Immature natural killer cell (primary cell): ENCODE measurements at regions not wholly inside any gene's neighbourhood (a gene's known extent, or its start where the extent isn't known, plus 50 kb on each side); places are given as distances from the start of the nearest gene placed in this dataset.

ENCODE experiments used
- DNase-seq, 3 donors: peaks; one replicate each; pipeline ENCODE4 v3.0.0; 2022; ENCODE audit warnings: mixed read lengths in 1 of 3
- H3K27ac Mint-ChIP-seq, 6 donors: one replicate each; pipeline ENCODE4 v1.8.0; 2020; ENCODE audit warnings: mixed read lengths in 6 of 6, mild to moderate bottlenecking in 5 of 6, inconsistent platforms in 4 of 6, moderate library complexity in 3 of 6
- H3K27me3 Mint-ChIP-seq, 3 donors: one replicate each; pipeline ENCODE4 v1.8.0; 2020 to 2021; ENCODE audit warnings: low read depth in 3 of 3, mild to moderate bottlenecking in 3 of 3, mixed read lengths in 3 of 3, moderate library complexity in 3 of 3, inconsistent platforms in 1 of 3
- H3K36me3 Mint-ChIP-seq, 3 donors: one replicate each; pipeline ENCODE4 v1.8.0; 2020; ENCODE audit warnings: mixed read lengths in 3 of 3, inconsistent platforms in 2 of 3, mild to moderate bottlenecking in 2 of 3
- H3K4me1 Mint-ChIP-seq, 2 donors: one replicate each; pipeline ENCODE4 v1.8.0; 2020; ENCODE audit warnings: inconsistent platforms in 2 of 2, mild to moderate bottlenecking in 2 of 2, mixed read lengths in 2 of 2, moderate library complexity in 1 of 2
- H3K4me3 Mint-ChIP-seq, 5 donors: one replicate each; pipeline ENCODE4 v1.8.0; 2020; ENCODE audit warnings: mild to moderate bottlenecking in 5 of 5, mixed read lengths in 5 of 5, inconsistent platforms in 3 of 5, moderate library complexity in 3 of 5
- H3K9me3 Mint-ChIP-seq, 6 donors: one replicate each; pipeline ENCODE4 v1.8.0; 2020; ENCODE audit warnings: mild to moderate bottlenecking in 6 of 6, mixed read lengths in 6 of 6, inconsistent platforms in 4 of 6, moderate library complexity in 3 of 6

DNA sequence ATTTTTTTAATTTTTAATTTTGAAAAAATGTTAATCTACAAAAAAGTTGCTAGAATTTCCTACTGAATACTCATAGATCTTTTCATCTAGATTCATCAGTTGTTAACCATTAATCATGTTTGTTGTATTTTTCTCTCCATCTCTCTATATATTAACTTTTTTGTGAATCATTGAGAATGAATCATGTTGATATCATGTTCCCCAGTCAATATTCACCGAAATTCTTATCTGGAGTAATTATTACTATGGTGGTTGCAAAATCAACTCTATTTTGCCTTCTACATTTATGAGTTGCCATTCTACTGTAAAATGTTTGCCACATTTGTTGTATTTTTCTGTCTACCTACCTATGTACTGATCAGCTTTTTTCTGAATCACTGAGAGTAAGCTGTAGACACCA lies 154.0 kb downstream of the SPP2 start:
- Mint-ChIP-seq H3K4me1 (no peaks in the 10 kb centered on the region), H3K27me3 (peaks cover 0 to 2% (median 0%) of the 10 kb centered on the region in 3 donors), H3K36me3 (peaks cover 0 to 6% (median 0%) of the 10 kb centered on the region in 3 donors), H3K9me3 (peaks cover 0 to 2% (median 0%) of the 10 kb centered on the region in 6 donors), H3K27ac (no peak overlapping the region), H3K4me3 (no peak overlapping the region)
- DNase-seq, result no peak

DNA sequence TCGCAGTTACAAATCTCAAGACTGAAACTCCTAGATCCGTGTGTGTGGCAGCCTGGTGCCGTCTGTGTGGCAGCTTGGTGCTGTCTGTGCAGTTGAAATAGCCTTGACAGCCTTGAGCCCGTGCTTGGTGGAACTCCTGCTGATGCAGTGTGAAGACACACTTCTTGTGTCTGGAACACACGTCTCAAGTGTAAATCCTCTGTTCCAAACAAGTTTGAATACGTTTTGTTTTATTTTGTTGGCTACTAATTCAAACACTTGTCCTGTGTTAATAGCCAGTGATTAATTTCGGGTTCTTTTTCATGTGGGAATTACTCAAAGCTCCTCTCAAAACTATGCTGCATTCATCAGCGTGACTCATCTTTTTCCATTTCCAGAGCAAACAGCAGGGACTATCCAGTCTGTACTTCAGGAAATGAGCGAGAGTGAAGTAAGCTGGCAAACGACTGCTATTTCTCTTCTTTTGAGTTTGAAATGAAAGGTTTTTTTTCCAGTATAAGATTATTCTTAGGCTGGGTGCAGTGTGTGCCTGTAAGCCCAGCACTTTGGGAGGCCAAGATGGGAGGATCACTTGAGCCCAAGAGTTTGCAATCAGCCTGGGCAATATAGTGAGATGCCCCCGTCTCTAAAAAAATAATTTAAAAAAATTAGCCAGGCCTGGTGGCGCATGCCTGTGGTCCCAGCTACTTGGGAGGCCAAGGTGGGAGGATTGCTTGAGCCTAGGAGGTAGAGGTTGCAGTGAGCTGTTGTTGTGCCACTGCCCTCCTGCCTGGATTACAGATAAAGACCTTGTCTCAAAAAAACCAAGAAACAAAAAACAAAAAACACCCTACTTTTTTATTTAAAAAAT lies 152.9 kb downstream of the SPP2 start:
- Mint-ChIP-seq H3K27ac (no peak overlapping the region), H3K4me3 (no peak overlapping the region), H3K9me3 (peaks cover 0 to 2% (median 0%) of the 10 kb centered on the region in 6 donors), H3K4me1 (peaks cover 6 to 7% of the 10 kb centered on the region in 2 donors), H3K27me3 (peaks cover 0 to 2% (median 1%) of the 10 kb centered on the region in 3 donors), H3K36me3 (peaks cover 0 to 3% (median 0%) of the 10 kb centered on the region in 3 donors)
- no peak for DNase-seq

DNA sequence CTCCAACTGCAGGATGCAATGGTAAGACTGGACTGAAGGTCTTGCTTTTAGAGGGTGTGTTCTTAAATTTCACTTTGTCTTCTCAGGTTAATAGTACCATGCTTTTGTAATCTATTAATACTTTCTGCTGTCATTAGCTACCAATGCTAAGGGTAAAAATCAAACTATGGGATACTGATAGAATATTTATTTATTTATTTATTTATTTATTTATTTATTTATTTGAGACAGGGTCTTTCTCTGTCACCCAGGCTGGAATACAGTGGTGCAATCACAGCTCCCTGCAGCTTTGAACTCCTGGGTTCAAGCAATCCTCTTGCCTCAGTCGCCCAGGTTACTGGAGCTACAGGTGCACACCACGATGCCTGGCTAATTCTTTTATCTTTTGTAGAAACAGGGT lies 152.1 kb downstream of the SPP2 start:
- Mint-ChIP-seq H3K27me3 (peaks cover 2 to 4% (median 2%) of the 10 kb centered on the region in 3 donors), H3K4me3 (no peak overlapping the region), H3K27ac (no peak overlapping the region), H3K4me1 (peaks cover 10 to 11% of the 10 kb centered on the region in 2 donors), H3K36me3 (peaks cover 0 to 3% (median 0%) of the 10 kb centered on the region in 3 donors), H3K9me3 (peaks cover 0 to 2% (median 0%) of the 10 kb centered on the region in 6 donors)
- no peak for DNase-seq

DNA sequence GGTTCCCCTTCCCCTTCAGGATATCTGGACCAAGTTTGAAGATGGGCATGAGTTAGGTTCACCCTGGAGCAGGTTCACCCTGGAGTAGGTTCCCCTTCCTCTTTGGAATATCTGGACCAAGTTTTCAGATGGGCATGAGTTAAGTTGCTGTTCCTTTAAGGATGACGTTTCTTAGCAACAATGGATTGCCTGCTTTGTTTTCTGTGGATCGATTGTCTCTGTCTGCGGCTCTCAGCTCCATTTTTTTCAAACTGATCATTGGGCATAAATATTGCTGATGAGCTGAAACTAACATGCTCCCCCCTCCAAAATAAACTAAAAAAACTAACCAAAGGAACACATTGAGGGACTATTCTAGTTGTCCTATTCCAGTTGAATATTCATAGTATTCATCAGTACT lies 149.5 kb downstream of the SPP2 start:
- Mint-ChIP-seq H3K4me1 (peaks cover 10 to 14% of the 10 kb centered on the region in 2 donors), H3K4me3 (no peak overlapping the region), H3K36me3 (peaks cover 0 to 3% (median 0%) of the 10 kb centered on the region in 3 donors), H3K27ac (no peak overlapping the region), H3K9me3 (no peaks in the 10 kb centered on the region), H3K27me3 (peaks cover 2 to 9% (median 3%) of the 10 kb centered on the region in 3 donors)
- DNase-seq, result no peak

GRCh38 chr2:234198976-234199375 lies 148.5 kb downstream of the SPP2 start:
- Mint-ChIP-seq H3K36me3 (peaks cover 0 to 6% (median 0%) of the 10 kb centered on the region in 3 donors), H3K27ac (no peak overlapping the region), H3K4me3 (no peak overlapping the region), H3K9me3 (no peaks in the 10 kb centered on the region), H3K27me3 (peaks cover 4 to 9% (median 6%) of the 10 kb centered on the region in 3 donors), H3K4me1 (peaks cover 10 to 14% of the 10 kb centered on the region in 2 donors)
- DNase-seq, result no peak

- Mint-ChIP-seq H3K36me3 (peaks cover 0 to 6% (median 0%) of the 10 kb centered on the region in 3 donors), H3K27ac (no peak overlapping the region)
- DNase-seq, result no peak
Measured at GRCh38 chr2:234195516-234195915, 145.0 kb downstream of the SPP2 start.

GRCh38 chr2:234193977-234194563 lies 143.6 kb downstream of the SPP2 start:
- H3K9me3 Mint-ChIP-seq, result no peaks in the 10 kb centered on the region
- peaks cover 10 to 14% of the 10 kb centered on the region in 2 donors for H3K4me1 Mint-ChIP-seq
- peaks cover 0 to 6% (median 0%) of the 10 kb centered on the region in 3 donors for H3K36me3 Mint-ChIP-seq
- DNase-seq, result no peak
- H3K27me3 Mint-ChIP-seq, result peaks cover 4 to 11% (median 9%) of the 10 kb centered on the region in 3 donors
- no peak overlapping the region for H3K4me3 Mint-ChIP-seq
- no peak overlapping the region for H3K27ac Mint-ChIP-seq

More at GRCh38 chr2:234195516-234195915, 145.0 kb downstream of the SPP2 start:
- Mint-ChIP-seq H3K27me3 (peaks cover 4 to 11% (median 9%) of the 10 kb centered on the region in 3 donors), H3K4me1 (peaks cover 10 to 14% of the 10 kb centered on the region in 2 donors), H3K9me3 (no peaks in the 10 kb centered on the region), H3K4me3 (no peak overlapping the region)

DNA sequence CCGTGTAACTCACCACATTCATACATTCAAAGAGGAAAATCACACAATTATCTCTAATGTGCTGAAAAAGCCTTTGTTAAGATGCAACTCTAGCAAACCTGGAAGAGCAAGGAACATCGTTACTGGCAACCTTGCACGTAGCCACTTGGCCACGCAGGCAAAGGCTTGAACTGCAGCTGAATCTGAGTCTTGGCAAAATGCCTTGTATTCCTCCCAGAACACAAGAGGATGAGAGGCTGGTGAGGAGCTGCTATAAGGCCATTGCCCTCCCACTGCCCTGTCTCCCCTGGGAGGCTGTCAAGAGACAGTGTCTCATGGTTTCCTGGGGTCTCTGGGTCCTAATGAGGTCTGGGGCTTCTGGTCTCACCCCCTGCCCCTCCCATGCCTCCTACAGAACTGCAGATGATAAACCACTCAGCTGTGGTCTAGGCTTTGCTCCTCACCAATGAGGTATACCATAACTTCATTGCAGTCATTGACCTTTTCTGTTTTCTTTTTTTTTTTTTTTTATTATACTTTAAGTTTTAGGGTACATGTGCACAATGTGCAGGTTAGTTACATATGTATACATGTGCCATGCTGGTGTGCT lies 141.4 kb downstream of the SPP2 start:
- Mint-ChIP-seq H3K4me1 (no peaks in the 10 kb centered on the region), H3K27ac (no peak overlapping the region), H3K27me3 (peaks cover 2 to 6% (median 6%) of the 10 kb centered on the region in 3 donors), H3K36me3 (peaks cover 0 to 9% (median 3%) of the 10 kb centered on the region in 3 donors), H3K4me3 (no peak overlapping the region), H3K9me3 (no peaks in the 10 kb centered on the region)
- no peak for DNase-seq

GRCh38 chr2:234189786-234190300 lies 139.3 kb downstream of the SPP2 start:
- H3K9me3 Mint-ChIP-seq, result no peaks in the 10 kb centered on the region
- DNase-seq, result no peak
- H3K36me3 Mint-ChIP-seq, result peaks cover 0 to 7% (median 3%) of the 10 kb centered on the region in 3 donors
- no peak overlapping the region for H3K27ac Mint-ChIP-seq
- H3K27me3 Mint-ChIP-seq, result peaks cover 2 to 7% (median 7%) of the 10 kb centered on the region in 3 donors
- no peak overlapping the region for H3K4me3 Mint-ChIP-seq
- peaks cover 0 to 2% of the 10 kb centered on the region in 2 donors for H3K4me1 Mint-ChIP-seq

GRCh38 chr2:234189230-234189629 lies 138.7 kb downstream of the SPP2 start:
- no peak for DNase-seq
- peaks cover 0 to 2% of the 10 kb centered on the region in 2 donors for H3K4me1 Mint-ChIP-seq
- H3K9me3 Mint-ChIP-seq, result no peaks in the 10 kb centered on the region
- H3K27me3 Mint-ChIP-seq, result peaks cover 3 to 6% (median 5%) of the 10 kb centered on the region in 3 donors
- H3K36me3 Mint-ChIP-seq, result peaks cover 0 to 4% (median 3%) of the 10 kb centered on the region in 3 donors
- no peak overlapping the region for H3K4me3 Mint-ChIP-seq
- no peak overlapping the region for H3K27ac Mint-ChIP-seq

GRCh38 chr2:234187646-234188174 lies 137.2 kb downstream of the SPP2 start:
- Mint-ChIP-seq H3K27ac (no peak overlapping the region), H3K36me3 (peaks cover 0 to 4% (median 3%) of the 10 kb centered on the region in 3 donors), H3K4me1 (peaks cover 0 to 2% of the 10 kb centered on the region in 2 donors), H3K27me3 (peaks cover 3 to 10% (median 7%) of the 10 kb centered on the region in 3 donors), H3K9me3 (no peaks in the 10 kb centered on the region), H3K4me3 (no peak overlapping the region)
- DNase-seq, result no peak

- Mint-ChIP-seq H3K9me3 (peaks cover 0 to 1% (median 0%) of the 10 kb centered on the region in 6 donors), H3K36me3 (no peaks in the 10 kb centered on the region), H3K27ac (no peak overlapping the region), H3K4me1 (no peaks in the 10 kb centered on the region), H3K27me3 (peaks cover 4 to 20% (median 4%) of the 10 kb centered on the region in 3 donors), H3K4me3 (no peak overlapping the region)
- no peak for DNase-seq
Measured at GRCh38 chr2:234181121-234181520, 130.6 kb downstream of the SPP2 start.

DNA sequence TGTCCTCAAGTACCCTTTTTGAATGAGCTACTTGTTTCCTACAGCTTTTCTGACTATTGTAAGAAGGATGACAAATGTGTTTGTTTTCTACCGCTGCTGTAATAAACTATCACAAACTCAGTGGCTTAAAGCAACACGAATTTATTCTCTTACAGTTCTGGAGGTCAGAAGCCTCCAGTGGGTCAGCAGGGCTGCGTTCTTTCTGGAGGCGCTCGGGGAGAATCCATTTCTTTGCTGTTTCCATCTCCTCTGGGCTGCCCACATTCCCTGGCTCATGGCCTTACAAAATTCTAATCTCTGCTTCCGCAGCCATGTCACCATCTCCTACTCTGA lies 128.5 kb downstream of the SPP2 start:
- no peak for DNase-seq
- Mint-ChIP-seq H3K4me1 (no peaks in the 10 kb centered on the region), H3K9me3 (peaks cover 0 to 1% (median 0%) of the 10 kb centered on the region in 6 donors), H3K36me3 (no peaks in the 10 kb centered on the region), H3K27me3 (peaks cover 2 to 17% (median 2%) of the 10 kb centered on the region in 3 donors), H3K27ac (no peak overlapping the region), H3K4me3 (no peak overlapping the region)
